H1 (cell line): ENCODE measurements at regions not wholly inside any gene's neighbourhood (a gene's known extent, or its start where the extent isn't known, plus 50 kb on each side); places are given as distances from the start of the nearest gene placed in this dataset.

ENCODE experiments used
- CTCF ChIA-PET: fragments of 300-600 bp; sonication (Branson Sonifier 250); formaldehyde crosslinking; loops from one replicate; lab custom pipeline; 2021; ENCODE audit not compliant: partially characterized antibody; lab: Charles Lee
- POLR2A ChIA-PET: fragments of 300-600 bp; sonication (Branson Sonifier 250); formaldehyde crosslinking; loops from one replicate; lab custom pipeline; 2021; ENCODE audit warnings: inconsistent platforms; ENCODE audit not compliant: partially characterized antibody; lab: Charles Lee
- DNase-seq, 2 experiments: peaks; one replicate each; pipeline versions ENCODE4 v3.0.0 to v3.0.0-alpha.2; 2010 to 2022; ENCODE audit warnings: low spot score in 2 of 2, low read depth in 1 of 2, mixed read lengths in 1 of 2
- FAIRE-seq: peaks from 2 replicates; lab custom pipeline; 2011; peaks lifted over from hg19 to GRCh38; lab: Jason Lieb, UNC
- H2AFZ ChIP-seq: 2 replicates; pipeline ENCODE4 v1.8.1; 2012; ENCODE audit warnings: low read length, inconsistent platforms
- H2AK5ac ChIP-seq: 2 replicates; pipeline ENCODE4 v1.6.1; 2013; ENCODE audit warnings: low read depth, low read length
- H2BK120ac ChIP-seq: replicated peaks from 2 replicates; pipeline ENCODE3; 2013; ENCODE audit warnings: low read depth, low read length, inconsistent platforms
- H2BK12ac ChIP-seq: 2 replicates; pipeline ENCODE4 v1.6.1; 2013; ENCODE audit warnings: low read depth, low read length
- H2BK15ac ChIP-seq: 2 replicates; pipeline ENCODE4 v1.6.1; 2013; ENCODE audit warnings: low read length
- H2BK20ac ChIP-seq: 2 replicates; pipeline ENCODE4 v1.6.1; 2013; ENCODE audit warnings: low read length
- H2BK5ac ChIP-seq: 2 replicates; pipeline ENCODE4 v1.6.1; 2013; ENCODE audit warnings: low read depth, low read length
- H3K14ac ChIP-seq: 2 replicates; pipeline ENCODE4 v1.6.1; 2013; ENCODE audit warnings: inconsistent platforms; ENCODE audit not compliant: insufficient read length
- H3K18ac ChIP-seq: 2 replicates; pipeline ENCODE4 v1.6.1; 2013; ENCODE audit warnings: low read length; ENCODE audit errors: extremely low read depth
- H3K23ac ChIP-seq: 2 replicates; pipeline ENCODE4 v1.6.1; 2013; ENCODE audit warnings: inconsistent platforms; ENCODE audit not compliant: insufficient read length
- H3K23me2 ChIP-seq: 2 replicates; pipeline ENCODE4 v1.6.1; 2013; ENCODE audit warnings: low read depth, low read length
- H3K27ac ChIP-seq: 2 replicates; pipeline ENCODE4 v1.6.1; 2011; ENCODE audit warnings: low read depth, low read length, inconsistent platforms
- H3K27me3 ChIP-seq, 4 experiments: replicated peaks in 1 of 4; 1 replicate in 1 of 4; 2 replicates in 3 of 4; pipeline versions ENCODE4 v1.6.1 to v1.8.1; 2011 to 2013; ENCODE audit warnings: low read length in 3 of 4, mild to moderate bottlenecking in 3 of 4, inconsistent platforms in 2 of 4, mixed read lengths in 2 of 4, moderate library complexity in 1 of 4; ENCODE audit not compliant: control insufficient read depth in 3 of 4, insufficient read depth in 3 of 4; ENCODE audit errors: extremely low read depth in 1 of 4
- H3K36me3 ChIP-seq, 4 experiments: 2 replicates each; pipeline versions ENCODE4 v1.6.1 to v1.8.1; 2011 to 2013; ENCODE audit warnings: mild to moderate bottlenecking in 4 of 4, low read length in 3 of 4, moderate library complexity in 2 of 4, control low read depth in 1 of 4, inconsistent platforms in 1 of 4; ENCODE audit not compliant: insufficient read depth in 4 of 4, control insufficient read depth in 2 of 4
- H3K4ac ChIP-seq: replicated peaks from 2 replicates; pipeline ENCODE3; 2013; ENCODE audit warnings: low read length, low read depth, mixed read lengths, inconsistent platforms; ENCODE audit not compliant: insufficient read length
- H3K4me1 ChIP-seq, 4 experiments: replicated peaks in 1 of 4; 1 replicate in 1 of 4; 2 replicates in 3 of 4; pipeline versions ENCODE4 v1.6.1 to v1.8.1; 2011 to 2013; ENCODE audit warnings: low read length in 3 of 4, inconsistent platforms in 2 of 4, mixed read lengths in 1 of 4; ENCODE audit not compliant: insufficient read depth in 4 of 4, control insufficient read depth in 3 of 4
- H3K4me2 ChIP-seq, 2 experiments: 2 replicates each; pipeline versions ENCODE4 v1.6.1 to v1.8.1; 2011 to 2013; ENCODE audit warnings: low read depth in 2 of 2, low read length in 2 of 2, control low read depth in 1 of 2, inconsistent platforms in 1 of 2, mild to moderate bottlenecking in 1 of 2; ENCODE audit not compliant: insufficient read depth in 1 of 2
- H3K4me3 ChIP-seq, 4 experiments: fragments of 200-600, 300-600 bp in 1 of 4; sonication (generic), shearing (Covaris generic), sonication (Bioruptor Twin) in 1 of 4; 2 replicates each; pipeline versions ENCODE4 v1.5.1 to v1.8.1; 2011 to 2016; ENCODE audit warnings: low read length in 4 of 4, low read depth in 3 of 4, control low read depth in 2 of 4, inconsistent platforms in 2 of 4, mild to moderate bottlenecking in 2 of 4, mixed read lengths in 1 of 4, moderate library complexity in 1 of 4; ENCODE audit not compliant: insufficient read depth in 2 of 4; ENCODE audit errors: extremely low read depth in 1 of 4
- H3K56ac ChIP-seq: replicated peaks from 2 replicates; pipeline ENCODE3; 2013; ENCODE audit warnings: low read depth, mild to moderate bottlenecking, mixed read lengths, low read length, inconsistent platforms; ENCODE audit not compliant: insufficient read length
- H3K79me1 ChIP-seq: 2 replicates; pipeline ENCODE4 v1.6.1; 2013; ENCODE audit warnings: low read depth, low read length, control low read depth
- H3K79me2 ChIP-seq, 2 experiments: 2 replicates each; pipeline versions ENCODE4 v1.6.1 to v1.8.1; 2012 to 2013; ENCODE audit warnings: low read length in 2 of 2, mild to moderate bottlenecking in 2 of 2, inconsistent platforms in 1 of 2; ENCODE audit not compliant: insufficient read depth in 2 of 2, control insufficient read depth in 1 of 2
- H3K9ac ChIP-seq, 4 experiments: replicated peaks in 1 of 4; 1 replicate in 1 of 4; 2 replicates in 3 of 4; pipeline versions ENCODE4 v1.6.1 to v1.8.1; 2011 to 2013; ENCODE audit warnings: low read depth in 3 of 4, low read length in 3 of 4, control low read depth in 2 of 4, mild to moderate bottlenecking in 2 of 4, moderate library complexity in 2 of 4, inconsistent platforms in 1 of 4; ENCODE audit errors: extremely low read depth in 1 of 4
- H3K9me3 ChIP-seq, 2 experiments: 2 replicates each; pipeline versions ENCODE4 v1.6.1 to v1.8.1; 2012 to 2013; ENCODE audit warnings: mild to moderate bottlenecking in 2 of 2, moderate library complexity in 2 of 2, control low read depth in 1 of 2, inconsistent platforms in 1 of 2, low read depth in 1 of 2, low read length in 1 of 2, mixed read lengths in 1 of 2; ENCODE audit not compliant: insufficient read depth in 2 of 2
- H4K20me1 ChIP-seq, 2 experiments: replicated peaks in 1 of 2; 2 replicates each; pipeline versions ENCODE3 to v1.8.1; 2011 to 2013; ENCODE audit warnings: inconsistent platforms in 2 of 2, low read length in 2 of 2, mild to moderate bottlenecking in 1 of 2; ENCODE audit not compliant: insufficient read depth in 2 of 2, control insufficient read depth in 1 of 2
- H4K5ac ChIP-seq: 2 replicates; pipeline ENCODE4 v1.6.1; 2013; ENCODE audit warnings: low read length, low read depth, mixed read lengths, inconsistent platforms; ENCODE audit not compliant: insufficient read length
- H4K8ac ChIP-seq: 2 replicates; pipeline ENCODE4 v1.8.0; 2013; ENCODE audit warnings: mild to moderate bottlenecking, moderate library complexity, low read length, inconsistent platforms; ENCODE audit not compliant: insufficient read depth; ENCODE audit errors: extremely low read depth
- H4K91ac ChIP-seq: replicated peaks from 2 replicates; pipeline ENCODE3; 2013; ENCODE audit warnings: low read length, mixed read lengths, inconsistent platforms; ENCODE audit not compliant: insufficient read length
- KDM5A ChIP-seq: fragments of 200-600 bp; IDR thresholded peaks from 2 replicates; pipeline ENCODE4 v1.7.1; 2012; ENCODE audit warnings: mild to moderate bottlenecking, low read length, inconsistent platforms, mixed read lengths
- NANOG ChIP-seq: IDR thresholded peaks from 2 replicates; pipeline ENCODE4 v1.6.1; 2011; ENCODE audit warnings: low read length, low read depth, mild to moderate bottlenecking, inconsistent platforms; ENCODE audit not compliant: insufficient read depth, poor library complexity, severe bottlenecking
- whole genome bisulfite sequencing, 2 experiments: shearing (Covaris generic) in 1 of 2; methylation state at CpG; one replicate each; pipeline versions ENCODE4 v1.1.6 to v1.1.7; 2013 to 2015; ENCODE audit warnings: low lambda C conversion rate in 2 of 2, mixed read lengths in 2 of 2, inconsistent platforms in 1 of 2, low coverage in 1 of 2, missing lambda C conversion rate in 1 of 2; ENCODE audit not compliant: insufficient replicate concordance in 2 of 2, insufficient coverage in 1 of 2, insufficient read length in 1 of 2; ENCODE audit errors: extremely low coverage in 1 of 2, missing lambda C conversion rate in 1 of 2; 5-methylcytosine and 5-hydroxymethylcytosine counted together

- H4K8ac ChIP-seq, result no peak overlapping the region
- H3K36me3 ChIP-seq, result no peaks in the 10 kb centered on the region
- H3K9me3 ChIP-seq, result no peaks in the 10 kb centered on the region
- no peak overlapping the region for H2AK5ac ChIP-seq
- no peaks in the 10 kb centered on the region for H3K79me1 ChIP-seq
- CTCF ChIA-PET, result interaction anchor here (1.7 kb wide), 1 partner anchor 37 kb away, joined by 3 read pairs; no protein-coding TSS in a partner anchor
- no peak overlapping the region for H3K23ac ChIP-seq
- POLR2A ChIA-PET, result interaction anchor here (0.9 kb wide), 1 partner anchor 10 kb away, joined by 3 read pairs; no protein-coding TSS in a partner anchor
- DNase-seq (no peak), FAIRE-seq (no peak)
- H3K27me3 ChIP-seq, result no peaks in the 10 kb centered on the region
- H4K20me1 ChIP-seq, result no peaks in the 10 kb centered on the region
- H2AFZ ChIP-seq, result no peak overlapping the region
- no peak overlapping the region for H3K14ac ChIP-seq
- 90% methylated on average over 1 of the region's 1 CpG; no CpG with 5 or more reads in 1 of the 2 experiments for WGBS, 2 experiments
- no peak overlapping the region for H3K27ac ChIP-seq
- H3K4me1 ChIP-seq, result no peaks in the 10 kb centered on the region
- H2BK120ac ChIP-seq, result no peak overlapping the region
- H3K4me2 ChIP-seq, result no peak overlapping the region
- H3K4me3 ChIP-seq, result no peak overlapping the region
- H2BK15ac ChIP-seq, result no peak overlapping the region
- H2BK20ac ChIP-seq, result no peak overlapping the region
- no peak overlapping the region for H4K91ac ChIP-seq
- H2BK5ac ChIP-seq, result no peak overlapping the region
- no peak overlapping the region for H3K56ac ChIP-seq
- no peak overlapping the region for H2BK12ac ChIP-seq
- no peak overlapping the region for H3K18ac ChIP-seq
- no peak overlapping the region for H3K4ac ChIP-seq
- H3K23me2 ChIP-seq, result no peaks in the 10 kb centered on the region
- H4K5ac ChIP-seq, result no peak overlapping the region
- H3K9ac ChIP-seq, result no peak overlapping the region
- no peaks in the 10 kb centered on the region for H3K79me2 ChIP-seq
- TF ChIP-seq NANOG (no peak), KDM5A (no peak)
These were observed 322.5 kb downstream of the ZBBX start for GRCh38 chr3:167057581-167057980.
